OCI-LY7 (cell line): ENCODE measurements at regions not wholly inside any gene's neighbourhood (a gene's known extent, or its start where the extent isn't known, plus 50 kb on each side); places are given as distances from the start of the nearest gene placed in this dataset.

Experiments
- BruUV-seq: library from RNA; stranded (reverse); fragments of 400-500 nt; replicated peaks from 2 replicates; lab custom pipeline; 2021; lab: Mats Ljungman, UMichigan
- CTCF ChIA-PET: fragments of 300-600 bp; sonication (Branson Sonifier 250); formaldehyde crosslinking; loops from one replicate; lab custom pipeline; 2022; ENCODE audit warnings: antibody characterized with exemption; ENCODE audit not compliant: unreplicated experiment; lab: Charles Lee
- POLR2A ChIA-PET: fragments of 300-600 bp; sonication (Branson Sonifier 250); formaldehyde crosslinking; loops from one replicate; lab custom pipeline; 2022; ENCODE audit warnings: antibody characterized with exemption; lab: Charles Lee
- DNase-seq: peaks from one replicate; pipeline ENCODE4 v3.0.0-alpha.2; 2015; ENCODE audit warnings: low spot score
- H2AFZ ChIP-seq: fragments of 200-600 bp; sonication (generic), shearing (Covaris generic); 2 replicates; pipeline ENCODE4 v1.6.1; 2014; ENCODE audit warnings: mild to moderate bottlenecking, antibody characterized with exemption, low read length, moderate library complexity
- H3K27ac ChIP-seq: fragments of 200-600 bp; sonication (generic); 2 replicates; pipeline ENCODE4 v1.5.1; 2014; ENCODE audit warnings: mixed run types, low read depth, mild to moderate bottlenecking, moderate library complexity, low read length, inconsistent platforms; ENCODE audit not compliant: poor library complexity, severe bottlenecking
- H3K36me3 ChIP-seq: fragments of 200-600 bp; sonication (generic); 2 replicates; pipeline ENCODE4 v1.6.1; 2014; ENCODE audit warnings: mild to moderate bottlenecking, antibody characterized with exemption, low read length, moderate library complexity, mixed read lengths; ENCODE audit not compliant: insufficient read depth
- H3K4me1 ChIP-seq: fragments of 200-600 bp; sonication (generic); 2 replicates; pipeline ENCODE4 v1.5.1; 2014; ENCODE audit warnings: mild to moderate bottlenecking, low read length; ENCODE audit not compliant: insufficient read depth, poor library complexity, severe bottlenecking
- H3K4me2 ChIP-seq: fragments of 200-600 bp; sonication (generic); 2 replicates; pipeline ENCODE4 v1.6.1; 2014; ENCODE audit warnings: mild to moderate bottlenecking, low read length
- H3K4me3 ChIP-seq: fragments of 200-600 bp; sonication (generic); 2 replicates; pipeline ENCODE4 v1.5.1; 2014; ENCODE audit warnings: mild to moderate bottlenecking, low read depth, low read length; ENCODE audit not compliant: poor library complexity, severe bottlenecking
- H3K79me2 ChIP-seq: fragments of 200-600 bp; sonication (generic); 2 replicates; pipeline ENCODE4 v1.6.1; 2016; ENCODE audit warnings: low read depth, mild to moderate bottlenecking, low read length, moderate library complexity, mixed read lengths; ENCODE audit not compliant: insufficient read depth
- H3K9me2 ChIP-seq: fragments of 200-600 bp; sonication (generic); 2 replicates; pipeline ENCODE4 v1.6.1; 2016; ENCODE audit warnings: mild to moderate bottlenecking, low read length, mixed read lengths; ENCODE audit not compliant: insufficient read depth
- H3K9me3 ChIP-seq: fragments of 200-600 bp; sonication (generic); 2 replicates; pipeline ENCODE4 v1.6.1; 2014; ENCODE audit warnings: mild to moderate bottlenecking, mixed run types, low read length, mixed read lengths
- H4K20me1 ChIP-seq: fragments of 200-600 bp; sonication (generic); 2 replicates; pipeline ENCODE4 v1.6.1; 2014; ENCODE audit warnings: mild to moderate bottlenecking, antibody characterized with exemption, low read length, moderate library complexity, mixed read lengths; ENCODE audit not compliant: insufficient read depth
- EZH2phosphoT487 ChIP-seq: fragments of 200-600 bp; sonication (generic); IDR thresholded peaks from 2 replicates; pipeline ENCODE4 v1.6.1; 2018; ENCODE audit warnings: low read depth, borderline replicate concordance, mild to moderate bottlenecking, mixed run types, antibody characterized with exemption, low read length, moderate library complexity, mixed read lengths
- intact Hi-C: fragments of 100-400 bp; cut with micrococcal nuclease; formaldehyde crosslinking; loops from one replicate; pipeline ENCODE4 v1.10.0; 2022; ENCODE audit not compliant: unreplicated experiment
- TF ChIP-seq, protein P1 (sequence below): fragments of 200-600 bp; sonication (generic); conservative IDR thresholded peaks from 2 replicates; pipeline ENCODE4 v1.5.1; 2014; ENCODE audit warnings: mild to moderate bottlenecking, antibody characterized with exemption, low read length, moderate library complexity, mixed read lengths

DNA sequence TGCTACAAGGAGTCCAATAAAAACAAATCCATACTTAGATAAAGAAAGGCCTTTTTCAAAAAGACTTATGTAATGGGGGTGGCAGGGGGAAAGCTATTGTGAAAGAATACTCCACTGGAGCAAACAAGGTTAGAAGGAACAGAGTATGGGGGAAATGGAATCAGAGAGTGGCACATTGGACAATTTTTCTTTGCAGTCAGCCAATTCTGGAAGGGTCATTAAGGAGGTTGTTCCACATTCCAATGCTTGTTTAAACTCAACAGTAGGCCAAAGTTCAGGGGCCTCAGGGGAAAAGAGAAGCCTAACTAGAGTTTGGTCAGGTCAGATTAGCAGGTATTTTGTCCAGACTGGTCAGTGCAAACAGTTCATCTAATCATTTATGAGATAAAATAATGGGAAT is 105.2 kb upstream of the RESF1 start:
- intact Hi-C loops = no loop called here
- Histone ChIP-seq H3K79me2 (no peaks in the 10 kb centered on the region), H3K9me2 (no peaks in the 10 kb centered on the region), H3K4me1 (no peaks in the 10 kb centered on the region), H3K36me3 (no peaks in the 10 kb centered on the region; the same call in 1 of the 2 replicates), H3K4me2 (no peak overlapping the region), H2AFZ (no peak overlapping the region), H3K4me3 (no peak overlapping the region), H3K9me3 (peaks cover 47% of the 10 kb centered on the region), H3K27ac (no peak overlapping the region), H4K20me1 (no peaks in the 10 kb centered on the region)
- POLR2A ChIA-PET = no interaction called here
- BruUV-seq = no TSS peak
- DNase-seq = no peak
- CTCF ChIA-PET = no interaction called here
- no peak for TF ChIP-seq EZH2phosphoT487
- TF ChIP-seq, protein P1, sequence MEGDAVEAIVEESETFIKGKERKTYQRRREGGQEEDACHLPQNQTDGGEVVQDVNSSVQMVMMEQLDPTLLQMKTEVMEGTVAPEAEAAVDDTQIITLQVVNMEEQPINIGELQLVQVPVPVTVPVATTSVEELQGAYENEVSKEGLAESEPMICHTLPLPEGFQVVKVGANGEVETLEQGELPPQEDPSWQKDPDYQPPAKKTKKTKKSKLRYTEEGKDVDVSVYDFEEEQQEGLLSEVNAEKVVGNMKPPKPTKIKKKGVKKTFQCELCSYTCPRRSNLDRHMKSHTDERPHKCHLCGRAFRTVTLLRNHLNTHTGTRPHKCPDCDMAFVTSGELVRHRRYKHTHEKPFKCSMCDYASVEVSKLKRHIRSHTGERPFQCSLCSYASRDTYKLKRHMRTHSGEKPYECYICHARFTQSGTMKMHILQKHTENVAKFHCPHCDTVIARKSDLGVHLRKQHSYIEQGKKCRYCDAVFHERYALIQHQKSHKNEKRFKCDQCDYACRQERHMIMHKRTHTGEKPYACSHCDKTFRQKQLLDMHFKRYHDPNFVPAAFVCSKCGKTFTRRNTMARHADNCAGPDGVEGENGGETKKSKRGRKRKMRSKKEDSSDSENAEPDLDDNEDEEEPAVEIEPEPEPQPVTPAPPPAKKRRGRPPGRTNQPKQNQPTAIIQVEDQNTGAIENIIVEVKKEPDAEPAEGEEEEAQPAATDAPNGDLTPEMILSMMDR = no peak

DNA sequence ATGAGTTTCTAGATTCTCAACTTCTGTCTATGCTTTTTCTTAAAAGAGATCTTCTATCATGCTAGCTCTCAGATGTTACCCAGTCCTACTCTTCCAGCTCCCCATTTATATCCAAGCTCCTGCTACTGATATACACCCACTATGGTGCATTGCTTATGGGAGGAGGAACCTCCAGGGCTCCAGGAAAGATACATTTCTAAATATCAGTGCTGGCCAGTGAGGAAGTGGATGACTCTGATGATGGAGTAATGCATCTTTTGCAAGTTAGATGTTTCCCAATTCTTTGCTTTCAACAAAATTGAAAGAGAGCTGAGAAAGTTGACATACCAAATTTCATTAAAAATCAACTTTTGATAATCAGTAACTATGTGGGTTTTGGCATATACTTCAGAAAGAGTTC is 105.7 kb upstream of the RESF1 start:
- Histone ChIP-seq H3K4me2 (no peak overlapping the region), H3K4me1 (no peaks in the 10 kb centered on the region), H3K4me3 (no peak overlapping the region), H3K9me2 (no peaks in the 10 kb centered on the region), H3K36me3 (no peaks in the 10 kb centered on the region; the same call in 1 of the 2 replicates), H3K9me3 (peaks cover 51% of the 10 kb centered on the region), H4K20me1 (no peaks in the 10 kb centered on the region), H3K27ac (no peak overlapping the region), H3K79me2 (no peaks in the 10 kb centered on the region), H2AFZ (no peak overlapping the region)
- intact Hi-C loops = no loop called here
- DNase-seq = no peak
- TF ChIP-seq, protein P1 = no peak
- TF ChIP-seq EZH2phosphoT487 = no peak
- no TSS peak for BruUV-seq
- POLR2A ChIA-PET = interaction anchor here (0.6 kb wide), 1 partner anchor 23 kb away, joined by 3 read pairs; no protein-coding TSS in a partner anchor
- CTCF ChIA-PET = no interaction called here

DNA sequence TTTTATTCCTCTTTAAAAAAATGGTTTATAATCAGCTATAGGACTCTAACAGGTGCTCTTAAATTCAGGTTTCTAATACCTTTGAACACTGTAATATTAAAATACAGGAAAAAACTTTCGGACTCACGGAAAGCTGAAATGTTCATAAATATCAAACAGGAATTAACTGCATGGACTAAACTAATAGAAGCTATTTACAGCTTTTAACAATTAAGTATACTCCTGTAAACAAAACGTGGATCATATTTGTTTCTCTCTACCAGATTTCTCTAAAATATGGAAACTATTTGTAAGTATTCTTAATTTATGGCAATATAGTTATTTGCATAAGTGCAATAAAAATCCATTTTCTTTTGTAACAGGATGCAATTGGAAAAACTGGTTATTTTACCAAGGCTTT is 108.9 kb upstream of the RESF1 start:
- Histone ChIP-seq H3K4me3 (no peak overlapping the region), H3K79me2 (no peaks in the 10 kb centered on the region), H3K27ac (no peak overlapping the region), H3K9me3 (peaks cover 58% of the 10 kb centered on the region), H3K9me2 (no peaks in the 10 kb centered on the region), H2AFZ (no peak overlapping the region), H3K4me2 (no peak overlapping the region), H3K4me1 (no peaks in the 10 kb centered on the region), H4K20me1 (no peaks in the 10 kb centered on the region), H3K36me3 (no peaks in the 10 kb centered on the region; the same call in 1 of the 2 replicates)
- intact Hi-C loops = no loop called here
- BruUV-seq = no TSS peak
- DNase-seq = peak; percentile 34
- ChIA-PET POLR2A (interaction anchor here (0.7 kb wide), 1 partner anchor 618 kb away, joined by 3 read pairs; no protein-coding TSS in a partner anchor), CTCF (no interaction called here)
- TF ChIP-seq, protein P1 = no peak
- TF ChIP-seq EZH2phosphoT487 = no peak
